Mesothelial cell of epicardium (in vitro differentiated cells): ENCODE measurements at regions not wholly inside any gene's neighbourhood (a gene's known extent, or its start where the extent isn't known, plus 50 kb on each side); places are given as distances from the start of the nearest gene placed in this dataset.

ENCODE experiments used
- DNase-seq, 2 experiments: peaks; one replicate each; pipeline ENCODE4 v3.0.0; 2021; ENCODE audit warnings: low spot score in 2 of 2; ENCODE audit not compliant: unreplicated experiment in 2 of 2
- H3K27ac Mint-ChIP-seq: 2 replicates; pipeline ENCODE4 v1.8.0; 2021; ENCODE audit warnings: mixed read lengths
- H3K27me3 Mint-ChIP-seq: 2 replicates; pipeline ENCODE4 v1.8.0; 2021; ENCODE audit warnings: low read depth, mixed read lengths
- H3K36me3 Mint-ChIP-seq: 2 replicates; pipeline ENCODE4 v1.8.0; 2021; ENCODE audit warnings: mixed read lengths
- H3K4me1 Mint-ChIP-seq: 2 replicates; pipeline ENCODE4 v1.8.0; 2021; ENCODE audit warnings: mixed read lengths
- H3K4me3 Mint-ChIP-seq: 2 replicates; pipeline ENCODE4 v1.8.0; 2021; ENCODE audit warnings: mild to moderate bottlenecking, moderate library complexity, mixed read lengths
- H3K9me3 Mint-ChIP-seq: 2 replicates; pipeline ENCODE4 v1.8.0; 2021; ENCODE audit warnings: mixed read lengths
- CTCF ChIP-seq: fragments of 200-600 bp; sonication (generic); IDR thresholded peaks from one replicate; pipeline ENCODE4 v1.5.0; 2021; ENCODE audit warnings: antibody characterized with exemption; ENCODE audit not compliant: unreplicated experiment

- Mint-ChIP-seq H3K36me3 (no peaks in the 10 kb centered on the region), H3K9me3 (no peaks in the 10 kb centered on the region), H3K27me3 (no peaks in the 10 kb centered on the region), H3K4me3 (no peak overlapping the region), H3K27ac (no peak overlapping the region), H3K4me1 (peaks cover 18% of the 10 kb centered on the region)
- no peak for DNase-seq
- no peak for TF ChIP-seq CTCF
Observed at GRCh38 chr2:24432735-24433134, 58.3 kb upstream of the NCOA1 start.

DNA sequence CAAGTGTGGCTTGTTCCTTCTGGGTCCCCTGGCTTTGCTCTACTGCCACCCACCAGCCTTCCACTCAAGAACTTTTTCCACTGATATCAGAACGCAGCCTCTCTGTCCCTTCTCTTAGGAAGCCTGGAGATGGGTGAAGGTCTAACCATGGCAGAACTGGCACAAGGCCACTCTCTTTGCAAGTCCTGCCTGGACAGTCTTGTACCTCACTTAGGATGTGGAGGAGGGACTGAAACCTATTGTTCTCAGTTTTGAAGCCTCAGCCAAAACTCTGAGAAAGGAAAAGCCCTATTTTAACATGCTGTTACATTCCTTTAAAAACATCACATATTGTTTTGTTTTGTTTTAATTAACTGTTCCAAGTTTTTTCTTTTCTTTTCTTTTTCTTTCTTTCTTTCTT lies 58.9 kb upstream of the NCOA1 start:
- no peak for DNase-seq
- TF ChIP-seq CTCF: no peak
- Mint-ChIP-seq H3K4me3 (no peak overlapping the region), H3K9me3 (no peaks in the 10 kb centered on the region), H3K27me3 (no peaks in the 10 kb centered on the region), H3K27ac (no peak overlapping the region), H3K36me3 (no peaks in the 10 kb centered on the region), H3K4me1 (peaks cover 18% of the 10 kb centered on the region)

- no peak for TF ChIP-seq CTCF
- H3K27ac Mint-ChIP-seq: no peak overlapping the region
- H3K9me3 Mint-ChIP-seq: no peaks in the 10 kb centered on the region
Observed at GRCh38 chr2:24429197-24430074, 61.6 kb upstream of the NCOA1 start.

DNA sequence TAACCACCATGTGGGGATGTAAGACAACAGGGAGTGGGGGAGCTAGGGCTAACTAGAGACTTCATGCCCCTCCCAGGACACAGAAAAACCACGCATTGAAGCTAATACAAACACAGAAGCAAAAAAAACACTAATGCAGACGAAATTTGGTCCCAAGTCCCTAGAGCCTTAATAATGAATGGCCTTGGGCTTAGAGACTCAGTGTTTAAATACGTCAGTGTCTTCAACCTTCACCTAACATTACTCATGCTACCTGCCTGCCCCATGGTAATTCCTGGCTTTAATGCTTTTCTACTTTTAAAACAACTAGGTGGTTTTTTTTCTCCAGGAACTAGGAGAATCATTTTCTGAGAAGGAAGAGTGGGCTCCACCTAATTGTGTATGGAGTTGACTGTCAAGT lies 64.1 kb upstream of the ITSN2 start:
- DNase-seq: no peak
- H3K27me3 Mint-ChIP-seq: no peaks in the 10 kb centered on the region
- no peak overlapping the region for H3K4me3 Mint-ChIP-seq
- no peak overlapping the region for H3K27ac Mint-ChIP-seq
- H3K9me3 Mint-ChIP-seq: peaks cover 11% of the 10 kb centered on the region
- no peak for TF ChIP-seq CTCF
- peaks cover 3% of the 10 kb centered on the region for H3K4me1 Mint-ChIP-seq
- H3K36me3 Mint-ChIP-seq: no peaks in the 10 kb centered on the region

More at GRCh38 chr2:24429197-24430074, 61.6 kb upstream of the NCOA1 start:
- Mint-ChIP-seq H3K4me1 (peaks cover 3% of the 10 kb centered on the region), H3K27me3 (no peaks in the 10 kb centered on the region), H3K4me3 (no peak overlapping the region), H3K36me3 (no peaks in the 10 kb centered on the region)
- no peak for DNase-seq

GRCh38 chr2:24423095-24423494 lies 62.8 kb upstream of the ITSN2 start:
- no peak for DNase-seq
- peaks cover 13% of the 10 kb centered on the region for H3K9me3 Mint-ChIP-seq
- no peak for TF ChIP-seq CTCF
- no peaks in the 10 kb centered on the region for H3K4me1 Mint-ChIP-seq
- no peak overlapping the region for H3K27ac Mint-ChIP-seq
- H3K4me3 Mint-ChIP-seq: no peak overlapping the region
- no peaks in the 10 kb centered on the region for H3K27me3 Mint-ChIP-seq
- no peaks in the 10 kb centered on the region for H3K36me3 Mint-ChIP-seq
